WTC11 (cell line): ENCODE measurements at regions not wholly inside any gene's neighbourhood (a gene's known extent, or its start where the extent isn't known, plus 50 kb on each side); places are given as distances from the start of the nearest gene placed in this dataset.

ENCODE experiments used
- CTCF ChIP-seq: fragments of 200-600 bp; IDR thresholded peaks from 2 replicates; pipeline ENCODE4 v1.8.0; 2022; ENCODE audit warnings: antibody characterized with exemption
- ZNF219 ChIP-seq: sonication (generic); formaldehyde crosslinking; IDR thresholded peaks from 2 replicates; pipeline ENCODE4 v1.8.0; 2023; ENCODE audit warnings: missing genetic modification reagents, mild to moderate bottlenecking, borderline replicate concordance

DNA sequence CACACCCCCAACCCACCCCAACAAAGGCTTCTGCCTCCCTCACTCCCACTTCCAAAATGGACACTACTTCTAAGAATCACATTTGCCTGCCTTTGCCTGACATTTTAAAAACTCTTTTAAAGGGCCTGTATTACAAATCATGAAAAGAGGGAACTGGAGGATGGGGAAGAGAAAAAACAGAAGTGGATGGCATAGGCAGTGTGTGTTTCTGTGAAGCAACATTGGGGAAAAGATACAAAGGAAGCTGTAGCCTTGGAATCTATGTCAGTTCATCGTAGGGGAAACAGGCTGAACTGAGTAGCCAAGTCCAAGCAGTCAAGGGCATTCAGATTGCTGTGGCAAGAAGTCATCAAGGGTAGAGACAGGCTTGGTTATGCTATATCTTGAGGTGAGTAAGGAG, 273.9 kb downstream of the BTG1 start:
- TF ChIP-seq ZNF219 (CRISPR knock-in tag) (no peak), CTCF (no peak)
